WTC11 (cell line): ENCODE measurements at regions not wholly inside any gene's neighbourhood (a gene's known extent, or its start where the extent isn't known, plus 50 kb on each side); places are given as distances from the start of the nearest gene placed in this dataset.

Experiments
- ATAC-seq: fragments of 200-7000 bp; cut with Tn5 transposase; 2 replicates; pipeline ENCODE4 v1.10.0; 2021; ENCODE audit warnings: mild to moderate bottlenecking, moderate library complexity
- CTCF ChIA-PET: fragments of 300-600 bp; sonication (Branson Sonifier 250); formaldehyde crosslinking; loops from one replicate; lab custom pipeline; 2021; ENCODE audit warnings: antibody characterized with exemption; lab: Charles Lee
- POLR2A ChIA-PET: fragments of 350-600 bp; sonication (Branson Sonifier 250); formaldehyde crosslinking; loops from one replicate; lab custom pipeline; 2021; ENCODE audit warnings: antibody characterized with exemption; lab: Charles Lee
- DNase-seq: peaks from one replicate; pipeline ENCODE4 v3.0.0; 2021; ENCODE audit warnings: low spot score
- H3K27ac Mint-ChIP-seq: 2 replicates; pipeline ENCODE4 v1.8.0; 2021; ENCODE audit warnings: mixed read lengths
- H3K27me3 Mint-ChIP-seq: 2 replicates; pipeline ENCODE4 v1.8.0; 2021; ENCODE audit warnings: low read depth, mild to moderate bottlenecking, moderate library complexity, mixed read lengths
- H3K36me3 Mint-ChIP-seq: 2 replicates; pipeline ENCODE4 v1.8.0; 2021; ENCODE audit warnings: mixed read lengths
- H3K4me1 Mint-ChIP-seq: 2 replicates; pipeline ENCODE4 v1.8.0; 2022; ENCODE audit warnings: mixed read lengths
- H3K4me3 Mint-ChIP-seq: 2 replicates; pipeline ENCODE4 v1.8.0; 2021; ENCODE audit warnings: mild to moderate bottlenecking, moderate library complexity, mixed read lengths
- H3K9me3 Mint-ChIP-seq: 2 replicates; pipeline ENCODE4 v1.8.0; 2021; ENCODE audit warnings: mixed read lengths
- ATF3 ChIP-seq: sonication (generic); formaldehyde crosslinking; conservative IDR thresholded peaks from 2 replicates; pipeline ENCODE4 v1.8.1; 2022; ENCODE audit warnings: mild to moderate bottlenecking, missing genetic modification reagents
- E2F4 ChIP-seq: sonication (generic); formaldehyde crosslinking; IDR thresholded peaks from 2 replicates; pipeline ENCODE4 v1.8.1; 2022; ENCODE audit warnings: low read depth, mild to moderate bottlenecking, moderate library complexity, missing genetic modification reagents, borderline replicate concordance
- ERG ChIP-seq: fragments of 250-450 bp; sonication (Bioruptor Pico); IDR thresholded peaks from 2 replicates; pipeline ENCODE4 v1.8.0; 2021; ENCODE audit warnings: mild to moderate bottlenecking
- ESRRA ChIP-seq: sonication (generic); formaldehyde crosslinking; IDR thresholded peaks from 2 replicates; pipeline ENCODE4 v1.8.1; 2022; ENCODE audit warnings: mild to moderate bottlenecking, missing genetic modification reagents, borderline replicate concordance
- ETV6 ChIP-seq: sonication (generic); formaldehyde crosslinking; IDR thresholded peaks from 2 replicates; pipeline ENCODE4 v1.8.1; 2022; ENCODE audit warnings: mild to moderate bottlenecking, missing genetic modification reagents
- GABPB1 ChIP-seq: sonication (generic); formaldehyde crosslinking; IDR thresholded peaks from 2 replicates; pipeline ENCODE4 v1.8.1; 2023; ENCODE audit warnings: mild to moderate bottlenecking, missing genetic modification reagents
- HMGXB4 ChIP-seq: sonication (generic); formaldehyde crosslinking; IDR thresholded peaks from 2 replicates; pipeline ENCODE4 v1.8.1; 2023; ENCODE audit warnings: mild to moderate bottlenecking, moderate library complexity, missing genetic modification reagents
- JUN ChIP-seq: sonication (generic); formaldehyde crosslinking; IDR thresholded peaks from 2 replicates; pipeline ENCODE4 v1.8.0; 2023; ENCODE audit warnings: mild to moderate bottlenecking, missing genetic modification reagents
- MAX ChIP-seq: sonication (generic); formaldehyde crosslinking; IDR thresholded peaks from 2 replicates; pipeline ENCODE4 v1.8.0; 2022; ENCODE audit warnings: mild to moderate bottlenecking, missing genetic modification reagents
- PREB ChIP-seq: sonication (generic); formaldehyde crosslinking; IDR thresholded peaks from 2 replicates; pipeline ENCODE4 v1.8.1; 2022; ENCODE audit warnings: mild to moderate bottlenecking, missing genetic modification reagents, moderate library complexity, borderline replicate concordance
- TEAD1 ChIP-seq: sonication (generic); formaldehyde crosslinking; IDR thresholded peaks from 2 replicates; pipeline ENCODE4 v1.8.0; 2022; ENCODE audit warnings: mild to moderate bottlenecking, missing genetic modification reagents
- ZNF138 ChIP-seq: sonication (generic); formaldehyde crosslinking; conservative IDR thresholded peaks from 2 replicates; pipeline ENCODE4 v1.8.1; 2022; ENCODE audit warnings: mild to moderate bottlenecking, moderate library complexity, missing genetic modification reagents
- ZNF396 ChIP-seq: fragments of 250-450 bp; sonication (Bioruptor Pico); IDR thresholded peaks from 2 replicates; pipeline ENCODE4 v1.8.0; 2021; ENCODE audit warnings: mild to moderate bottlenecking, moderate library complexity, borderline replicate concordance
- ZNF532 ChIP-seq: fragments of 250-450 bp; sonication (Bioruptor Pico); IDR thresholded peaks from 2 replicates; pipeline ENCODE4 v1.9.0; 2021; ENCODE audit warnings: mild to moderate bottlenecking, borderline replicate concordance
- ZSCAN18 ChIP-seq: fragments of 250-450 bp; sonication (Bioruptor Pico); IDR thresholded peaks from 2 replicates; pipeline ENCODE4 v2.1.2; 2022; ENCODE audit warnings: mild to moderate bottlenecking, moderate library complexity

GRCh38 chr5:115435778-115436712 lies 108.5 kb downstream of the FEM1C start:
- Mint-ChIP-seq H3K27me3 (no peaks in the 10 kb centered on the region; the same call in 1 of the 2 replicates), H3K4me3 (no peak overlapping the region), H3K27ac (no peak overlapping the region), H3K9me3 (peaks cover 34% of the 10 kb centered on the region), H3K36me3 (peaks cover 24% of the 10 kb centered on the region), H3K4me1 (no peaks in the 10 kb centered on the region)
- ATAC-seq (no peak), DNase-seq (no peak)
- POLR2A ChIA-PET, result no interaction called here
- CTCF ChIA-PET, result no interaction called here
- TF ChIP-seq MAX (CRISPR knock-in tag) (no peak), GABPB1 (no peak), ZNF532 (CRISPR knock-in tag) (no peak), HMGXB4 (CRISPR knock-in tag) (no peak), ATF3 (CRISPR knock-in tag) (no peak), JUN (CRISPR knock-in tag) (no peak), ETV6 (CRISPR knock-in tag) (no peak), ZNF138 (CRISPR knock-in tag) (no peak), ERG (CRISPR knock-in tag) (no peak), E2F4 (CRISPR knock-in tag) (no peak), PREB (CRISPR knock-in tag) (no peak), ESRRA (CRISPR knock-in tag) (no peak), TEAD1 (CRISPR knock-in tag) (no peak), ZSCAN18 (no peak), ZNF396 (no peak)
